ENCODE measurements at regions not wholly inside any gene's neighbourhood (a gene's known extent, or its start where the extent isn't known, plus 50 kb on each side); places are given as distances from the start of the nearest gene placed in this dataset.
"Not testable (repeated sequence)": the region's sequence is repeated elsewhere in the genome, so short reads cannot be mapped to it uniquely, and the experiment has no call there.

DNA sequence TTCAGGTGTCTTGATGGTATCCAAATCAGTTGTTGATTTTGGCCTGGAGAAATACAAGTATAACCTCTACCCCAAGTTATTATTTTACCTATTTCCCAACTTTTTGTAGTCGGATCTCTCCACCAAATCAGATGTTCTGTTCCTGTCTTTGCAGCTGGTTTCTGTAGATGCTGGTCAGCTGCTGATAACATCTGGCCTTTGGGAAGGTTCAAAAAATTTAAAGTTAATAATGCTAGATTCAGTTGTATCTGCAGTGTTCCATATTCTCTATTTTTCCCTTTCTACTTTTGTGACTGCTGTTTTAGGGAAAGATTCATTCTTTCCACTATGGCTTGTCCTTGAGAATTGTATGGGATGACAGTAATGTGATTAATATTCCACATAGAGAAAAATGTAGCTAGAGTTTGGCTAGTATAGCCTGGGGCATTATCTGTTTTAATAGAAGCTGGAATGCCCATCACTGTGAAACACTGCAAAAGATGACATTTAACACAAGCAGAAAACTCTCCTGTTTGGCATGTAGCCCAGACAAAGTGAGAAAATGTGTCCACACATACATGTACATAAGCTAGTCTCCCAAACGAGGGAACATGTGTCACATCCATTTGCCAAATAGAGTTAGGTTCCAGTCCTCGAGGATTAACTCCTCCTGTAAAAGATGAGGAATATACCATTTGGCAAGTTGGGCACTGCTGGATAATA is 99.2 kb downstream of the ZNF100 start:
- not testable (repeated sequence) for DNase-seq (ENCODE audit: low read depth)

DNA sequence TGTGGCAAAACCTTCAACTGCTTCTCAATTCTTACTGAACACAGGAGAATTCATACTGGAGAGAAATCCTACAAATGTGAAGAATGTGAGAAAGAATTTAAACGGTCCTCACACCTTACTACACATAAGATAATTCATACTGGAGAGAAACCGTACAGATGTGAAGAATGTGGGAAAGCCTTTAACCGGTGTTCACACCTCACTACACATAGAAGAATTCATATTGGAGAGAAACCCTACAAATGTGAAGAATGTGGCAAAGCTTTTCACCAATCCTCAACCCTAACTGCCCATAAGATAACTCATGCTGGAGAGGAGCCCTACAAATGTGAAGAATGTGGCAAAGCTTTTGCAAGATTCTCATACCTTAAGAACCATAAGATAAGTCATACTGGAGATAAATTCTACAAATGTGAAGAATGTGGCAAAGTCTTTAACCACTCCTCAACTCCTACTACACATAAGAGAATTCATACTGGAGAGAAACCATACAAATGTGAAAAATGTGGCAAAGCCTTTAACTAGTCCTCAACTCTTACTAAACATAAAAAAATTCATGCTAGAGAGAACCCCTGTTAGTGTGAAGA is 111.7 kb downstream of the ZNF100 start:
- DNase-seq (ENCODE audit: low read depth), result no peak

DNA sequence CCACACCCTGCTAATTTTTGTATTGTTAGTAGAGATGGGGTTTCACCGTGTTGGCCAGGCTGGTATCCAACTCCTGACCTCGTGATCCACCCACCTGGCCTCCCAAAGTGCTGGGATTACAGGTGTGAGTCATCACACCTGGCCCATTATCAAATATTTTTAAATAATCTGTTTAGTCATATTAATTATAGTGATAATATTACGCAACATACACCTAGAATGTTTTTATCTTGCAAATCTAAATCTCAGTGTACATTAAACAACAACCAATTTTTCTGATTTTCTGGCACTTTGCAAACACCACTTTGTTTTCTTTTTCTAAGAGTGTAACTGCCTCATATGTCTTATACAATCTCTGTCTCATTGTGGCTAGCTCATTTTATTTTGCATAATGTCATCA is 115.9 kb downstream of the ZNF100 start:
- DNase-seq (ENCODE audit: low read depth), result not testable (repeated sequence)

DNA sequence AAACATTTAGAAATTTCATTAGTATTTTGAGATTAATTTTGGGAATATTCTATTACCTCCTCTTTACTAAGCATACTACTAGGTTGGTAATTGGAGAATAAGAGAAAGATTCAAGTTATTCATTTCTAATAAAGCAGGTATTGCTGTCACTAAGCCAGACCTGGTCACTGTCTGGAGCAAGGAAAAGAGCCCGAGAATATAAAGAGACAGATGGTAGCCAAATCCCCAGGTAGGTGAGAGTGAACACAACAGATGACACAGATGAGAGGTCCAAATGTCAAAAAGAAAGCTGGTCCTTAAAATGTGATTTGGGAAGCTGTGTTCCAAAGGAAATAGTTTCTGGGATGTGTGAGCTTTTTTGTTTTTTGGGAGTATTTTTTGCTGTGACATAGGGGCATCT is 128.6 kb downstream of the ZNF100 start:
- no peak for DNase-seq (ENCODE audit: low read depth)

DNA sequence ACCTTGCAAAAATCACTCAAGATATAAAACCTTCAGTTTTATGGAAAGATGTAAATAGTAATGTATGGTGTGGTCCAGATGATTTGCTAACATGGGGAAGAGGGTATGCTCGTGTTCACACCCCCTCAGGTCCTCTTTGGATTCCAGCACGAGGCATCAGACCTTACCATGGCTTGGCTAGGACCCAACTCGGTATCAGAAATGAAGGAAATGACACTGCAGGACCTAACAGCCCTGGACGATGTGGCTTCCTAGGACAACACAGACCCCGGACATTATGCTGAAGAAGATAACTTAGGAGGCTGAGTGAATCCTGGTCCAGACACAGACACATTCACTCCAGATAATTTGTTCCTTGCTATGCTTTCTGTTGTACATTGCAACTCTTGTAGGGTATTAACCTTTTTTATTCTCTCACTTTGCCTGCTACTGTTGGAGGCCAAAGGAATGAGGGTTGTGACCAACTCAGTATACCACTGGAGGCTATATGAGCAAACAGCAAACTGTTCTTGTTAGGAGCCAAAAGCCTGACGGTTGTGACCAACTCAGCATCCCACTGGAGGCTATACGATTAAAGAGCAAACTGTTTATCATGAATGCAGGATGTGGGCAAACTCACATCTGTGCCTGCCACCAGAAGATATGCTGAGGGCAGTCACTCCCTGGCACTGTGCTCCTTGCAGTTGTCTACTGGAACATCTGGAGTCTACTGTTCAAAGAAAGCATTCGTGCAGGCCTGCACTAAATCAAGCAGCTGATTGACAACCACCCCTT is 121.7 kb downstream of the ZNF429 start:
- no peak for DNase-seq (ENCODE audit: low read depth)

- no peak for DNase-seq (ENCODE audit: low read depth)
These were observed 120.7 kb downstream of the ZNF429 start for GRCh38 chr19:21626091-21626490.

GRCh38 chr19:21622920-21623319 is 117.5 kb downstream of the ZNF429 start:
- DNase-seq (ENCODE audit: low read depth), result no peak

- DNase-seq (ENCODE audit: low read depth), result no peak
These were observed 116.3 kb downstream of the ZNF429 start for GRCh38 chr19:21621671-21622070.

DNA sequence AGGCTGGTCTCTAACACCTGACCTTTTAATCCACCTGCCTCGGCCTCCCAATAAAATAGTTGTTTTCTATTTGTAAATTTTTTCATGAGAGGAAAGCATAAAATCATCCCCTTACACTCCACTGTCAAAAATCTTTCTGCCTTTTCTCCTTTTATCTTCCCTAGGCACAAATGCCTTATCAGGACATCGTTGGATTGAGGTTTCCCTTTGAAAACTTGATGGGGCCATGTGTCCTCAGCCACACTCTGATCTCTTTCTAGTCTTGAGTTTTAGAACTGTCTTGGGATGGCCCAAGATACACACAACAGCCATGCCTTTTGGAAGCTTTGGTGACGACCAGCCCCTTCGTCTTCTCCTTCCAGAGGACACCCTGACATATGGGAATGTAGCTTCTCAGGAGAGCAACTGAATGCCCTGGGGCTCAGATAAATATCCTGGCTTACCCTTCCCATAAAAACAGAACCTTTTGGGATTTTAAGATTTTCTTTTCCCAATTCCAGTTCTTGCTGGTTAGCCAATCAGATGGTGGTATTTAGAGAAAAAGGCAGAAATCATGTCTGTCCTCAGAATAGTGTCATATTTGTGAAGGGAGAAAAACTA is 112.4 kb downstream of the ZNF429 start:
- DNase-seq (ENCODE audit: low read depth), result no peak

DNA sequence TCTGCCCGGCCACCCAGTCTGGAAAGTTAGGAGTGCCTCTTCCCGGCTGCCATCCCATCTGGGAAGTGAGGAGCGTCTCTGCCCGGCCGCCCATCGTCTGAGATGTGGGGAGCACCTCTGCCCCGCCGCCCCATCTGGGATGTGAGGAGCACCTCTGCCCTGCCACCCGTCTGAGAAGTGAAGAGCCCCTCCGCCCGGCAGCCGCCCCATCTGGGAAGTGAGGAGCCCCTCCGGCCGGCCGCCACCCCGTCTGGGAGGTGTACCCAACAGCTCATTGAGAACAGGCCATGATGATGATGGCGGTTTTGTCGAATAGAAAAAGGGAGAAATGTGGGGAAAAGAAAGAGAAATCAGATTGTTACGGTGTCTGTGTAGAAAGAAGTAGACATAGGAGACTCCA is 109.4 kb downstream of the ZNF429 start:
- not testable (repeated sequence) for DNase-seq (ENCODE audit: low read depth)

DNA sequence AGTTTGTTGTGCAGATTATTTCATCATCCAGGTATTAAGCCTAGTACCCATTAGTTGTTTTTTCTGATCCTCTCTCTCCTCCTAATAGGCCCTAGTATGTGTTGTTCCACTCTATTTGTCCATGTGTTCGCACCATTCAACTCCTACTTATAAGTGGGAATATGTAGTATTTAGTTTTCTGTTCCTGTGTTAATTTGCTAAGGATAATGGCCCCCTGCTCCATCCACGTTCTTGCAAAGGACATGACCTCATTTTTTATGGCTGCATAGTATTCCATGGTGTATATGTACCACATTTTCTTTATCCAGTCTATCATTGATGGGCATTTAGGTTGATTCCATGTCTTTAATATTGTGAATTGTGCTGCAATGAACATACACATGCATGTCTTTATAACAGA is 107.8 kb downstream of the ZNF429 start:
- not testable (repeated sequence) for DNase-seq (ENCODE audit: low read depth)

DNA sequence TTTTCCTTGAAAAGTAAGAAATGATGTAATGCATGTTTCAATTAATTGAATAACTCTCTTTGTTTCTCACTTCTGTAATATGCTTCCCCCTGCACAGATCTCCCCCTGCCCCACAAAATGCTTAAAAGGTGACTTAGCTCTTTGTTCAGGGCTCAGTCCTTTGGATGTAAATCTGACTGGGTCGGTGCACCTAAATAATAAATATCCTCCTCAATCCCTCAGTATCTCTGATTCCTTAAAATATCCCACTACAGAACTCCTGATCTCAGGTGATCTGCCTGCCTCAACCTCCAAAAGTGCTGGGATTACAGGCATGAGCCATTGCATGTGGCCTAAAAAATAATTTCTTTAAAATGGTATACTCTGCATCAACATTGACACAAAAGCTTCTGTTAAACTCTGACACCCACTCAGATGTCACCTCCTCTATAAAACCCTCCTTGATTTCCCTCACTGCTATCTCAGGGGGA is 107.0 kb downstream of the ZNF429 start:
- no peak for DNase-seq (ENCODE audit: low read depth)

DNA sequence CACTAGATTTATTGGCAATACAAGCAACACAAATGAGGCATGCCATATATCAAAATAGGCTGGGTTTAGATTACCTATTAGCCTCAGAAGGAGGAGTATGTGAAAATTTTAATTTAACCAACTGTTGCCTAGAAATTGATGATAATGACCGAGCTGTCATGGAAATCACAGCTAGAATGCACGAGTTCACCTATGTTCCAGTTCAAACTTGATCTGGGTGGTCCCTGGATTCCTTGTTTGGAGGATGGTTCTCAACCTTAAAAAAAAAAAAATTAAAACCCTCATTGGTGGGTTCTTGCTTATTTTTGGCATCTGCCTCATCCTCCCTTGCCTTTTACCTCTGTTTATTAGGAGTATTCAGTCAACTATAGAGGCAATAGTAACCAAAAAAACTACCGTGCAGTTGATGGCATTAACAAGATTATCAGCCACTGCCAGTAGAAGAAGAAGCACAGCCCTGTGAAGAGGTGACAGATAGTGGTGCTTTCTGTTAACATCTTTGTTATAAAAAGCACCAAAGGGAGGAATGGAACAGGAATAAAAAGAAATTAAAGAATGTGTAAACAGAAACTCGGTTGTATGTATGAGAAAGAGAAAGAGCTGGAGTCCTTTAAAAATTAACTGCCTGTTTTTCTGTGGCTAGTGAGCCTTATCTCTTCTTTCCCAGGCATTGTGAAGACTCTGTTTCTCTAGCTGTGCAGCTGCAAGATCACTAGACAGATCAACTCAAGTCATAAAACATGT is 106.4 kb downstream of the ZNF429 start:
- DNase-seq (ENCODE audit: low read depth), result no peak

DNA sequence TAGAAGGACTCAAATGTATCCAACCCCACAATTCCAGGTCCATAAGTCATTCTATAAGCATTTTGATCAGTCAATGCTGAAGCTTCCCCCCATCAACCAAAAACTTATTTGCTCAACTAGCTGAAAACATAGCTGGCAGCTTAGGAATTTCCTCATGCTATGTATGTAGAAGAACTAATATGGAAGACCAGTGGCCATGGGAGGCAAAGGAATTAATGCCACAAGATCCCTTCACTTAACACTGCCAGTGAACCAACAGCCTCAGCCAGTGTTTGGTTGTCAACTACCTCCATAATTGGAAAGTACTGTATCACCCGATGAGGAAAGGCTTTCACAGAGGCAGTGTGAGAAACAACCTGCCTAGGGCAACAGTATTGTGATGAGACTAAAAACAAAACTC is 105.4 kb downstream of the ZNF429 start:
- DNase-seq (ENCODE audit: low read depth), result no peak

GRCh38 chr19:21610341-21610740 is 104.9 kb downstream of the ZNF429 start:
- no peak for DNase-seq (ENCODE audit: low read depth)

DNA sequence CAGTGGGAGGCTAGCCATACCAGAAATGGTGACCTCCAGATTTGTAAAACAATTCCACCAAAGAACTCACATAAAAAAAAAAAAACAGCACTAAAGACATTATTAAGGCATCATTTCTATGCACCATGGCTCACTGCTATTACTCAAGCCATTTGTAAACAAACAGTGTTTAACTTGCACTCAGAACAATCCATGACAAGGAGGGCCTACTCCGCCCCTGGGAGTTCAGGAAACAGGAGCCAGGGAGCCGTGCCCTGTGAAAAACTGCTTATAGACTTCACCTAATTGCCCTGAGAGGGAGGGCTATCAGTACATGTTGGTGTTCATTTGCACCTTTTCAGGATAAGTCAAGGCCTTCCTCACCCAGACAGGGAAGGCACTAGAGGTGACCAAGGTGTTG is 103.2 kb downstream of the ZNF429 start:
- no peak for DNase-seq (ENCODE audit: low read depth)

DNA sequence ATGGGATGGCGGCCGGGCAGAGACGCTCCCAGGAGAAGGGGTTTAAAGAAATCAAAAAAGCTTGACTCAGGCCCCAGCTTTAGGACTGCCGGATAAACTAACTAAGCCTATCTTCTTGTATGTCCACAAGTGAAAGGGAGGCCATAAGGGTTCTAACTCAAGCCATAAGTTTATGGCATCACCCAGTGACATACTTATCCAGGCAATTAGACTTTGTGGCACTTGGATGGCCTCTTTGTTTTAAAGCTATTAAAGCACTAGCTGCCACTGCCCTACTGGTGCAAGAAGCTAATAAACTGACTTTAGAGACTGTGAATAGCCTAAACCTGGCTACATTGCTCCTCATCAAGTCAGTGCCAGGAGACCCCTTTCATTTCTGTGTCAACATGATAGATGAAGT is 102.0 kb downstream of the ZNF429 start:
- no peak for DNase-seq (ENCODE audit: low read depth)

DNA sequence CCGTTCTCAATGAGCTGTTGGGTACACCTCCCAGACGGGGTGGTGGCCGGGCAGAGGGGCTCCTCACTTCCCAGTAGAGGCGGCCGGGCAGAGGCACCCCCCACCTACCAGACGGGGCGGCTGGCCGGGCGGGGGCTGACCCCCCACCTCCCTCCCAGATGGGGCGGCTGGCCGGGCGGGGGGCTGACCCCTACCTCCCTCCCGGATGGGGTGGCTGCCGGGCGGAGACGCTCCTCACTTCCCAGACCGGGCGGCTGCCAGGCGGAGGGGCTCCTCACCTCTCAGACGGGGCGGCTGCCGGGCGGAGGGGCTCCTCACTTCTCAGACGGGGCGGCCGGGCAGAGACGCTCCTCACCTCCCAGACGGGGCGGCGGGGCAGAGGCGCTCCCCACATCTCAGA is 101.6 kb downstream of the ZNF429 start:
- not testable (repeated sequence) for DNase-seq (ENCODE audit: low read depth)

DNA sequence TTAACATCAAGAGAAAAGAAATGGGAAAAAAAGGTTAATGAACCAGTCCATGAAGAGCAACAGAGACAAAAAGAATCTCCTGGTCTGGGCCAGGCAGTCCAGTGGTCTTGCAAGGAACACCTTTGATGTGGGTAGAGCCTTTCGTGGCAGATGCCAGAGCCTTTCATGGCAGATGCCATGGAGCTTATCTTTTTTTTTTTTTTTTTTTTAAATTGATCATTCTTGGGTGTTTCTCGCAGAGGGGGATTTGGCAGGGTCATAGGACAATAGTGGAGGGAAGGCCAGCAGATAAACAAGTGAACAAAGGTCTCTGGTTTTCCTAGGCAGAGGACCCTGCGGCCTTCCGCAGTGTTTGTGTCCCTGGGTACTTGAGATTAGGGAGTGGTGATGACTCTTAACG is 100.9 kb downstream of the ZNF429 start:
- not testable (repeated sequence) for DNase-seq (ENCODE audit: low read depth)

DNA sequence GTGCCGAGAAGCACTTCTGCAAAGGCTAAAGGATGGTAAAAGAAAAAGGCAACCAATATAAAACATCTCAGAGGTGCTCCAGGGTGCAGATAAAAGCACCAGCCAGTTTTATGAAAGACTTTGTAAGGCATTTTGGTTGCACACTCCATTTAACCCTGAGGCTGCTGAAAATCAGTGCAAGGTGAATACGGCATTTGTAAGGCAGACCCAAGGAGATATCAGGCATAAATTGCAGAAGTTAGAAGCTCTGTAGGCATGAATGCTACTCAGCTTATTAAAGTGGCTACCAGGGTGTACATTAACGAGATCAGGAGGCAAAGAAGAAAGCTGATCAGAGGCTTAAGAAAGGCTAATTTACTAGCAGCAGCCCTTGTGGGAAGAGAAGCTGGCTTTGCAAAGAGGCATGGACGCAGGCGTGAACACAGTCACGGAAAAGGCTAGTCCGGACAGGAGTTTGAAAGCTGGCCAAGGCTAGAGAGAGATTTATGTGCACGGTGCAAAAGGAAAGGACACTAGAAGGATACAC is 99.6 kb downstream of the ZNF429 start:
- DNase-seq (ENCODE audit: low read depth), result peak; percentile 29

Measured in iris pigment epithelial cell (primary cell).